Activated CD8-positive, alpha-beta memory T cell treated with anti-CD3 and anti-CD28 coated beads for 24 hours (primary cell): ENCODE measurements at regions not wholly inside any gene's neighbourhood (a gene's known extent, or its start where the extent isn't known, plus 50 kb on each side); places are given as distances from the start of the nearest gene placed in this dataset.

Source experiments
- DNase-seq: peaks from one replicate; pipeline ENCODE4 v3.0.0-alpha.2; 2020

- peak; percentile 13 for DNase-seq
Measured at GRCh38 chr5:133704411-133704810, 92.1 kb upstream of the FSTL4 start.

DNA sequence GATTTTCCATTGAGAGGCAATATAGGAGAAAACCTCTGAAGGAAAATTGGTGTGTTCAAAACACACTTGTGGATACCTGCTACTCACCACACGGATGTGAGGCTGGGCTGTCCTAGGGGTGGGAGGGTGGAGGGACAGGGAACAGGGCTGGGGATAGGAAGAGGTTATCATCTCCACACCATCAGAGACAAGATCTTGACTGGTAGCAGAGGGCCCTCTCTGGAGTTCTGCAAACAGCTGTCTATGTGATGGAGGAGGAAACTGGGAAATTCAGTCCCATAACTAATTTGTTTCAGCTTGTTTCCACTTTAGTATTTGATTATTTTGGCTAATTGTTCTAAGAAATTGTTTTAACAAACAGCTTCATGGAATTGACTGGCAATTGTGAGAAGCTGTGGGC lies 91.6 kb upstream of the FSTL4 start:
- DNase-seq: no peak

- DNase-seq: peak; percentile 19
Measured at GRCh38 chr5:133702791-133703770, 90.7 kb upstream of the FSTL4 start.

DNA sequence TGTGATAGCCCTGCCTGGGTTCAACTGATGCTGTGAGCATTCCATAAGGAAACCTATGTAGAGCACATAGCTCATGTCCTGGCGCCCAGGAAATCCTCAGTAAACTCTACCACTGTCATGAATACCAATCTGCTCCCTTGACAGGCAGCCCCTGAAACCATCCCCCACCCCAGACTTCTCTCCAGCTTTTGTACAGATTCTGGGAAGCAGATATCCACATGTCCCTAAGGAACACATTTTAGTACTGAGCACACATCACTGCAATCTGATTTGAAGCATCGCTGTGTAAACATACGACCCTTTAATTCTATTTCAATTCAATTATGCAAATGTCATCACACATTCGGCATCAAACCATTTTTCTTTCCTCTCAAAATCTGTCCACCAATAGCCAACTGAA lies 89.5 kb upstream of the FSTL4 start:
- peak; percentile 9 for DNase-seq

DNA sequence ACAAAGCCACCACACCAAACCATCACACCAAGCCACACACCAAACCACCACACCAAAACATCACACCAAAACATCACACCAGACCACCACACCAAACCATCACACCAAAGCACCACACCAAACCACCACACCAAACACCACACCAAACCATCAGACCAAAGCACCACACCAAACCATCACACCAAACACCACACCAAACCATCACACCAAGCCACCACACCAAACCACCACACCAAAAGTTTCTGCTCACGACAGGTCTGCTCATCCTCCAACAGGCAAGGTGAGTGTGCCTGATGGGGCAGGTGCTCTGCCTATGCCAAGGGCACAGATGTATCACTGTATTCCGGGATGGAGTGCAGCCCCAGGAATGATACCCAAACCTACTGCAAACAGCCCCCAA lies 87.9 kb upstream of the FSTL4 start:
- DNase-seq: peak; percentile 11

DNA sequence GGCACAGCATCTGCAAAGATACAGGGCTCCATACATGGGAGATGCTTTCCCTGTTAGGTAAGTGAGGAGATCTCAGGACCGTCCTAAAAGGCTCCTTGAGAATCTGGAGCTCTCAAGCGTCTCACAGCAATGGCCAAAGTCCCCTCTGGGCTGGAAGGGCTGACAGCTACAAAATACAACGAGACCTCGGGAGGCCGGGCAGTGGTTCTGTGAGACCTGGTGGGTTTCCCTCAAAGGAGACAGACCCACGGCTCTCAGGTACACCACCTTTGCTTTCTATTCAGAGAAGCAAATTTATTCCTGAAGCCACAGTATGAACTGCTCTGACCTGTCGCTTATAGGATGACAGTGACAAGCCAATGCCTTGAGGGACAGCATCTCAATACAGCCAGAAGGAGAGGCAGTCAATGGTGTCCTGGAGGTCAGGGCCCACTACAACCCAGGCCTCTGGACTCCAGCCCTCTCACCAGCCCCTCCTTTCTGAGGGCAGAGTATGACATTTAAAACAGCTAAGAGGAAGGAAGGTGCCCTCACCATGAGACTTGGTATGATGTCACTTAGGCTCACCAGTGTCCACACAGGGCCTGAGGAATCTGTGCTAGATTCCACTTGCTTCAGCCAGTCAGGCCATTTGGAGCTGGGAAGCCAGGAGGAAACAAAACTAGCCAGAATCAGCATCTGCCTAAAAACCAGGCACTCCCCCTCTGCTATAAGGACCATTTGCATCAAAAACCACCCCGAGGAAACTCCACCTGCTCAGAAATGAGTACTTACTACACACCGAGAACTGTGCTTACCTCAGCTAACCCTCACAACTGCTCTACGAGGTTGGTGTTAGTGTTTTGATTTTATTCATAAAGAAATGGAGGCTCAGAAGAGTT lies 86.5 kb upstream of the FSTL4 start:
- DNase-seq: peak; percentile 35

- peak; percentile 26 for DNase-seq
Measured at GRCh38 chr5:133698259-133698554, 85.9 kb upstream of the FSTL4 start.

- DNase-seq: peak; percentile 7
Measured at GRCh38 chr5:133697536-133698258, 85.4 kb upstream of the FSTL4 start.

- peak; percentile 13 for DNase-seq
Measured at GRCh38 chr5:133696782-133697507, 84.6 kb upstream of the FSTL4 start.

GRCh38 chr5:133696006-133696584 lies 83.8 kb upstream of the FSTL4 start:
- peak; percentile 40 for DNase-seq

- no peak for DNase-seq
Measured at GRCh38 chr5:133694181-133694831, 82.0 kb upstream of the FSTL4 start.

DNA sequence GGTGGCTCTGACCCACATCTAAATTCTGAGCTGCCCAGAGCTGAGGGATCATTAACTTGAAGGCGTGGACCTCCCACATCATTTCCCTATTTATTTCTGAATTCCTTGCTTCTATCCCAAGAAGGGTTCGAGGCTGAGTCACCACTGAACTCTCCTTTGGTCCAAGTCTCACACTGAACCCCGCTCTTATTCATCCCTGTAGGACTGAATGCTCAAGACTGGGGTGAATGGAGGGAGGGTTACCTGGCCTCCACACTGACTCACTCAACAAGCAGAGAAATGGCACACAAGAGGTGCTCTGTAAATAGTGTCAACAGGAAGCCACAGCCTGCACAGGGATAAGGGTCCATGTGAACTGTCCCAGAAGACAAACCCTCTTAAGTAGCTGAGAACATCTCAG lies 79.1 kb upstream of the FSTL4 start:
- no peak for DNase-seq

DNA sequence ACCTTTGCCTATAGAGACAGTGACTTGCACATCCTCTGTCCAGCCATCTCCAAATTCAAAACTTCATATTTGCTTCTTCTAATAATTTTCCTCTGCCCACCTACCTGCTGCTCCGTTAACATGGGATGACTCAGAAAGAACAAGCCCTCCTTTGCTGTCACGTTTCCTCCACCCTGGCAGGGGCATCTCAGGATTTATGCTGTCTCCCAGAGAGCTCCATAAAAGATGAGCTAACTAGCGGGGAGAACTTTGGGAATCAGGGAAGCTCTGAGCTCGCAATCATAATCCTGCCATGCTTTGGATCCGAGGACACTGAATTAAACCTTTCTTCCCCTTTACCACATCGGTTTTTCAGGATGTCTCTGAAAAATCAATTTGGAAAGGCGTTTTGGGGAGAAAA lies 78.4 kb upstream of the FSTL4 start:
- DNase-seq: no peak

DNA sequence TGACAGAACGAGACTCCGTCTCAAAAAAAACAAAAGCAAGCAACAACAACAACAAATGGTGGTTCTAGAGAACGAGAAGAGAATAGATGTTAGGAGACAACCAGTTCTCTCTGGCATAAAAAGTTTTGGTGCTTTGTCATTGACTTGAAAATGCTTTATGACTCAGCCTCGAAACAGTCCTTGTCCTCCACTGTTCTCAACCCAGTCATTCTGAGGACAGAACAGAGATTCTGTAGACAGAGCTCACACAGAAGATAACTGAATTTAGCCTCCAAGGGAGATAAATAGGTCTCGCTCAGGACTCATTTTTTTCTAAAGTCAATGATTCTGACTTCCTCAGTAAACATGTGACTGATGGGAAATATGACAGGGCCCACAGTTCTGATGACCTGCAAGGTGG lies 76.0 kb upstream of the FSTL4 start:
- DNase-seq: no peak

DNA sequence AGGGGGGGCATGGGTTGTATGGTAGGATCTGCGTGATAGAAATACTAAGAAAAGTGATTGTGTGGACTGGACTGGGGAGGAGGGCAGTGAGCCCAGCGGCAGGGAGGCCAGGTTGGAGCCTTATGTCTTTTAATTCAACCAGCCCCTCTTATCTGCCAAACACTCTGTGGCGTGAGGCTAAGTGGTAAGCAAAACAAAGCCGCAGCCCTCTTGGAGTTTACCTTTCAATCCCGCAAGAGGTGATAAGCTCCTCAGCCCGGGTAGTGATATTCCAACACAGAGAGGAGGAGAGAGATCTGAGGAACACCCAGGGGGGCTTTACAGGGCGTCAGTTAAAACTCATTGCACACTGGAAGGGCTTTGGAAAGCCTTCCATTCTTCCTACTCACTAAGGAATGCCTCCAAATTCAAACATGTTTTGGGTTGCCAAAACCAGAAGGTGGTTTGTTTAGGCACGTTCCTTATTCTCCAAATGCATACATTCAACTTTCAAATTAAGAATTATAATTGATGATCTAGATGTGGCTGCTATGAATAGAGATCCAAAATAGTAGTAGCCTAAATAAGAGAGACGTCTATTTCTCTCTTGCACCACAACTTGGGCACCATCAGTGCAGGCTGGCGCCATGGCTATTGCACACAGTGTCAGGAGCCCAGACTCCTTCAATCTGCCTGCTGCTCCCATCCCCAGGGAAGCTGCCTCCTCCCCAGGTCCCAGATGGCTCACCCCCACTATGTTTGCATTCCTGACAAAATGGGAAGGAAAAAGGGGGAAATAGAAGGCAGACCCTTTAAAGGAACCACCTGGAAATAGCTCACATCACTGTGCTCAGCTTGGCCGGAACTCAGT lies 75.1 kb upstream of the FSTL4 start:
- DNase-seq: no peak

DNA sequence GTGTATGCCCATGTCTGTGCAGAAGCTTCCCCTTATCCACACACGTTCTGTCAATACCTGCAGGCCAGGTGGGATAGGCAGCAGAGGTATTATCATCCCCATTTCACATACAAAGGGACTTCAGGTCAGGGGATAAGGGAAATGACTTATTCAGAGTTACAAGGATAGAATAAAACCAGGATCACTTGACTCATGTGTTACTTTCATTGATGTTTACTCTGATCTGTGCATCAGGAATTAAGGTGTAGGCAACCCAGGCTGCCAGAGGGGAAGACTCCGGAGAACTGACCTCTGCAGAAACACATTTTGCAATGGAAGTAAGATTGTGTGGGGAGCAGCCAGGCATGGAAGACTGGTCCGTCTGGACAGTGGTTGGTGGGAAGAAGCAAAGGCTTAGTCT lies 74.2 kb upstream of the FSTL4 start:
- no peak for DNase-seq

DNA sequence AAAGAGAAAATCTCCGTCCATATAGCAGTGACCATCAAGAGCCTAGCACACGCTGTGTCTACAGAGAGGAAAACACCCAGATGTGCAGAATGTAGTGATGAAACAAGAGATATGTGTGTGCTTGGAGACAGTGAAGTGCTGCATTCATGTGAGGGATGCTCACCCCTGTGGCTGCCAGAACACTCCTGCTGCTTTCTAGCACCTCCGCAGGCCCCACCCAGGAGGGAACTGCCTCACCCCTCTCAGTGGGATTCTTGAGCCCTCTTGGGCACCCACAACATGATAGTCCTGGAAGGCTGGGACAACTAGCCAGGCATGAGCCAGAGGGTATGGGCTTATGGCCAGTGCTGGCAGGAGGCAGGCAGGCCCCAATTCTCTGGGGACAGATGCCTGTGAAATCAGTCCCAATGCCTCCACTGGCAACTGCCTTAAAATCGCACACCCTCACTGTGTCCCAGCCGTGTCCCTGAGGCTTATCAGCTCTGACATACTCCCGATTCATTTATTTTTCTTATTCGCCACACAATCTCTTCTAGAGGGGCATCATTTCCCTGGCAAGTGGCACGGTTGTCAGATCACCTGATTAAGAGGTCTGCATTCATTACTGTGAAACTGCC lies 73.2 kb upstream of the FSTL4 start:
- no peak for DNase-seq

DNA sequence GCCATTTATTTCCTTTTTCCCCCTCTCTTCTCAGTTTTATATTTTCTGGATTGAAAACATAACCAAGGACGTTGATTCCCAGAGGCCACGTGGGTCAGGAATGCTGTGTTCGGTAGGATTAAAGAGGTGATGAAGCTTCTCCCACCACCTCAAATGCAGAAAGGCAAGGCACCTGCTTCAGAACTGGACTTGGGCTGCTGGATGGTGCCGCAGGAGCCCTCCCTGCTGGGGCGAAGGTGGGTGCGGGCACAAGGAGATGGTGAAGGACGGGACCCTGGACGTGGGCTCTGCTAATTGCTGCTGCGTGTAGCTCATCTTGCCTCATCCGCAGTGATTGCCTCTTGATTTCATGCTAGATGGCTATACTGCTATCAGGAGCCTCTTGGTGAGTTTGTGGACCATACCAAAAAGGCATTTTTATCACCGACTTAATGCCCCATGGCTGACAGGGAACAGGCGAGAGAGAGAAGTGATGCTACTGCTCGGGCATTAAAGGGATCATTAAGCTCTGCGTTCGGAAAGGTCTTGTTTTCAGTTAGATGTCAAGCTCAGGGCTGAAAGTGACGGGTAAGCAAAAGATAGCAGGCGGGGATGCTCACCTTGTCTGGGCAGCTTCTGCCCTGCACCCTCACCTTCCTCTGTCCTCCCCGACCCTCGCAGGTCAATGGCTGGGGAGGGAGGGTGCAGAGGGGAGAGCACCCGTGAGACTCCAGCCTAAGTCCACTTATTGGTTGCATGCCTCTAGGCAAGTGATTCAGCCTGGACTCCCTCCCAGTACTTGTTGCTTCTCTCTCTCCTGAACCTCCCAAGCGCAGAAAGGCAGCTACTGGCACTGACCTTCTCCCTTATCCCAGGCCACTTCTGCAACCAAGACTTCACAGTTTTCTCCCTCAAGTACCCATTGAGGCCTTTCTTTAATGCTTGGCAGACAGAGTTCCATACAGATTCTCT lies 71.6 kb upstream of the FSTL4 start:
- DNase-seq: peak; percentile 28

GRCh38 chr5:133682451-133682850 lies 70.1 kb upstream of the FSTL4 start:
- peak; percentile 30 for DNase-seq
